PC-3 (cell line): ENCODE measurements at regions not wholly inside any gene's neighbourhood (a gene's known extent, or its start where the extent isn't known, plus 50 kb on each side); places are given as distances from the start of the nearest gene placed in this dataset.

Source experiments
- EZH2phosphoT487 ChIP-seq: fragments of 300-600 bp; sonication (generic); IDR thresholded peaks from 2 replicates; pipeline ENCODE4 v1.6.1; 2018; ENCODE audit warnings: mild to moderate bottlenecking, antibody characterized with exemption, low read length, borderline replicate concordance
- TF ChIP-seq, protein P1 (sequence below): fragments of 300-600 bp; sonication (generic); conservative IDR thresholded peaks from 2 replicates; pipeline ENCODE4 v1.5.1; 2017; ENCODE audit warnings: antibody characterized with exemption, low read depth, mild to moderate bottlenecking, low read length

DNA sequence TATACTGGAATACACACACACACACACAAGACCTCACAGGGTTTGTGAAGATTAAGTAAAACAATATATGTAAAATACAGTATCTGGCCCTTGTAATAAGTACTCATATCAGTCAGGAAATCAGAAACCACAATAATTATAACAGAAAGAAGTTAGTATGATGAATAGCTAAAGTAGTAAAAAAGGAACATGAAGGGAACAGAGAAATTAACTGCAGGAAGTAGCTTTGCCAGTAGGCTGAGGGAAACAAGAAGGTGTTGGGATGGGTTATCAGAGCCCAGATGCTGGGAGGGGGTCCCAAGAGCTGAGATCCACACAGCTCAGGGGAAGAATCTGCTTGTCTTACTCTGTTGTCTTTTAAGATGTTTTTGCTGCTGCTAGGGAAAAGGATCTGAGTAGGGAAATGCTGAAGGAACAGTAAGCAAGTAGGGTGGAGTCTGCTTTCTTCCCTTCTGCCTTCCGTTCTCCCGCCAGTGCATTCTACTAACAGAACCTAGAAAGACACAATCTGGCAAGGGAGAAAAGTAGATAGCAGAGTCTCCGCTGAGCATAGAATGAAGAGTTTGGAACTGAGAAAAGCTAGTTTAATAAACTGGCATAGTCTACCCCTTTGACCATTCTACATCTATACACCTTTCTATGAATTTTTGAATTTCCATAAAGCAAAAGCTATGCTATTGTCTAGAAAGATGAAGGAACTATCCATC lies 55.3 kb upstream of the ALDH1A1 start:
- TF ChIP-seq, protein P1, sequence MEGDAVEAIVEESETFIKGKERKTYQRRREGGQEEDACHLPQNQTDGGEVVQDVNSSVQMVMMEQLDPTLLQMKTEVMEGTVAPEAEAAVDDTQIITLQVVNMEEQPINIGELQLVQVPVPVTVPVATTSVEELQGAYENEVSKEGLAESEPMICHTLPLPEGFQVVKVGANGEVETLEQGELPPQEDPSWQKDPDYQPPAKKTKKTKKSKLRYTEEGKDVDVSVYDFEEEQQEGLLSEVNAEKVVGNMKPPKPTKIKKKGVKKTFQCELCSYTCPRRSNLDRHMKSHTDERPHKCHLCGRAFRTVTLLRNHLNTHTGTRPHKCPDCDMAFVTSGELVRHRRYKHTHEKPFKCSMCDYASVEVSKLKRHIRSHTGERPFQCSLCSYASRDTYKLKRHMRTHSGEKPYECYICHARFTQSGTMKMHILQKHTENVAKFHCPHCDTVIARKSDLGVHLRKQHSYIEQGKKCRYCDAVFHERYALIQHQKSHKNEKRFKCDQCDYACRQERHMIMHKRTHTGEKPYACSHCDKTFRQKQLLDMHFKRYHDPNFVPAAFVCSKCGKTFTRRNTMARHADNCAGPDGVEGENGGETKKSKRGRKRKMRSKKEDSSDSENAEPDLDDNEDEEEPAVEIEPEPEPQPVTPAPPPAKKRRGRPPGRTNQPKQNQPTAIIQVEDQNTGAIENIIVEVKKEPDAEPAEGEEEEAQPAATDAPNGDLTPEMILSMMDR = no peak
- no peak for TF ChIP-seq EZH2phosphoT487
